H1 (cell line): ENCODE measurements at regions not wholly inside any gene's neighbourhood (a gene's known extent, or its start where the extent isn't known, plus 50 kb on each side); places are given as distances from the start of the nearest gene placed in this dataset.

Experiments
- CTCF ChIA-PET: fragments of 300-600 bp; sonication (Branson Sonifier 250); formaldehyde crosslinking; loops from one replicate; lab custom pipeline; 2021; ENCODE audit not compliant: partially characterized antibody; lab: Charles Lee
- POLR2A ChIA-PET: fragments of 300-600 bp; sonication (Branson Sonifier 250); formaldehyde crosslinking; loops from one replicate; lab custom pipeline; 2021; ENCODE audit warnings: inconsistent platforms; ENCODE audit not compliant: partially characterized antibody; lab: Charles Lee
- DNase-seq, 2 experiments: peaks; one replicate each; pipeline versions ENCODE4 v3.0.0 to v3.0.0-alpha.2; 2010 to 2022; ENCODE audit warnings: low spot score in 2 of 2, low read depth in 1 of 2, mixed read lengths in 1 of 2
- FAIRE-seq: peaks from 2 replicates; lab custom pipeline; 2011; peaks lifted over from hg19 to GRCh38; lab: Jason Lieb, UNC
- H2AFZ ChIP-seq: 2 replicates; pipeline ENCODE4 v1.8.1; 2012; ENCODE audit warnings: low read length, inconsistent platforms
- H2AK5ac ChIP-seq: 2 replicates; pipeline ENCODE4 v1.6.1; 2013; ENCODE audit warnings: low read depth, low read length
- H2BK120ac ChIP-seq: replicated peaks from 2 replicates; pipeline ENCODE3; 2013; ENCODE audit warnings: low read depth, low read length, inconsistent platforms
- H2BK12ac ChIP-seq: 2 replicates; pipeline ENCODE4 v1.6.1; 2013; ENCODE audit warnings: low read depth, low read length
- H2BK15ac ChIP-seq: 2 replicates; pipeline ENCODE4 v1.6.1; 2013; ENCODE audit warnings: low read length
- H2BK20ac ChIP-seq: 2 replicates; pipeline ENCODE4 v1.6.1; 2013; ENCODE audit warnings: low read length
- H2BK5ac ChIP-seq: 2 replicates; pipeline ENCODE4 v1.6.1; 2013; ENCODE audit warnings: low read depth, low read length
- H3K14ac ChIP-seq: 2 replicates; pipeline ENCODE4 v1.6.1; 2013; ENCODE audit warnings: inconsistent platforms; ENCODE audit not compliant: insufficient read length
- H3K18ac ChIP-seq: 2 replicates; pipeline ENCODE4 v1.6.1; 2013; ENCODE audit warnings: low read length; ENCODE audit errors: extremely low read depth
- H3K23ac ChIP-seq: 2 replicates; pipeline ENCODE4 v1.6.1; 2013; ENCODE audit warnings: inconsistent platforms; ENCODE audit not compliant: insufficient read length
- H3K23me2 ChIP-seq: 2 replicates; pipeline ENCODE4 v1.6.1; 2013; ENCODE audit warnings: low read depth, low read length
- H3K27ac ChIP-seq: 2 replicates; pipeline ENCODE4 v1.6.1; 2011; ENCODE audit warnings: low read depth, low read length, inconsistent platforms
- H3K27me3 ChIP-seq, 4 experiments: replicated peaks in 1 of 4; 1 replicate in 1 of 4; 2 replicates in 3 of 4; pipeline versions ENCODE4 v1.6.1 to v1.8.1; 2011 to 2013; ENCODE audit warnings: low read length in 3 of 4, mild to moderate bottlenecking in 3 of 4, inconsistent platforms in 2 of 4, mixed read lengths in 2 of 4, moderate library complexity in 1 of 4; ENCODE audit not compliant: control insufficient read depth in 3 of 4, insufficient read depth in 3 of 4; ENCODE audit errors: extremely low read depth in 1 of 4
- H3K36me3 ChIP-seq, 4 experiments: 2 replicates each; pipeline versions ENCODE4 v1.6.1 to v1.8.1; 2011 to 2013; ENCODE audit warnings: mild to moderate bottlenecking in 4 of 4, low read length in 3 of 4, moderate library complexity in 2 of 4, control low read depth in 1 of 4, inconsistent platforms in 1 of 4; ENCODE audit not compliant: insufficient read depth in 4 of 4, control insufficient read depth in 2 of 4
- H3K4ac ChIP-seq: replicated peaks from 2 replicates; pipeline ENCODE3; 2013; ENCODE audit warnings: low read length, low read depth, mixed read lengths, inconsistent platforms; ENCODE audit not compliant: insufficient read length
- H3K4me1 ChIP-seq, 4 experiments: replicated peaks in 1 of 4; 1 replicate in 1 of 4; 2 replicates in 3 of 4; pipeline versions ENCODE4 v1.6.1 to v1.8.1; 2011 to 2013; ENCODE audit warnings: low read length in 3 of 4, inconsistent platforms in 2 of 4, mixed read lengths in 1 of 4; ENCODE audit not compliant: insufficient read depth in 4 of 4, control insufficient read depth in 3 of 4
- H3K4me2 ChIP-seq, 2 experiments: 2 replicates each; pipeline versions ENCODE4 v1.6.1 to v1.8.1; 2011 to 2013; ENCODE audit warnings: low read depth in 2 of 2, low read length in 2 of 2, control low read depth in 1 of 2, inconsistent platforms in 1 of 2, mild to moderate bottlenecking in 1 of 2; ENCODE audit not compliant: insufficient read depth in 1 of 2
- H3K4me3 ChIP-seq, 4 experiments: fragments of 200-600, 300-600 bp in 1 of 4; sonication (generic), shearing (Covaris generic), sonication (Bioruptor Twin) in 1 of 4; 2 replicates each; pipeline versions ENCODE4 v1.5.1 to v1.8.1; 2011 to 2016; ENCODE audit warnings: low read length in 4 of 4, low read depth in 3 of 4, control low read depth in 2 of 4, inconsistent platforms in 2 of 4, mild to moderate bottlenecking in 2 of 4, mixed read lengths in 1 of 4, moderate library complexity in 1 of 4; ENCODE audit not compliant: insufficient read depth in 2 of 4; ENCODE audit errors: extremely low read depth in 1 of 4
- H3K56ac ChIP-seq: replicated peaks from 2 replicates; pipeline ENCODE3; 2013; ENCODE audit warnings: low read depth, mild to moderate bottlenecking, mixed read lengths, low read length, inconsistent platforms; ENCODE audit not compliant: insufficient read length
- H3K79me1 ChIP-seq: 2 replicates; pipeline ENCODE4 v1.6.1; 2013; ENCODE audit warnings: low read depth, low read length, control low read depth
- H3K79me2 ChIP-seq, 2 experiments: 2 replicates each; pipeline versions ENCODE4 v1.6.1 to v1.8.1; 2012 to 2013; ENCODE audit warnings: low read length in 2 of 2, mild to moderate bottlenecking in 2 of 2, inconsistent platforms in 1 of 2; ENCODE audit not compliant: insufficient read depth in 2 of 2, control insufficient read depth in 1 of 2
- H3K9ac ChIP-seq, 4 experiments: replicated peaks in 1 of 4; 1 replicate in 1 of 4; 2 replicates in 3 of 4; pipeline versions ENCODE4 v1.6.1 to v1.8.1; 2011 to 2013; ENCODE audit warnings: low read depth in 3 of 4, low read length in 3 of 4, control low read depth in 2 of 4, mild to moderate bottlenecking in 2 of 4, moderate library complexity in 2 of 4, inconsistent platforms in 1 of 4; ENCODE audit errors: extremely low read depth in 1 of 4
- H3K9me3 ChIP-seq, 2 experiments: 2 replicates each; pipeline versions ENCODE4 v1.6.1 to v1.8.1; 2012 to 2013; ENCODE audit warnings: mild to moderate bottlenecking in 2 of 2, moderate library complexity in 2 of 2, control low read depth in 1 of 2, inconsistent platforms in 1 of 2, low read depth in 1 of 2, low read length in 1 of 2, mixed read lengths in 1 of 2; ENCODE audit not compliant: insufficient read depth in 2 of 2
- H4K20me1 ChIP-seq, 2 experiments: replicated peaks in 1 of 2; 2 replicates each; pipeline versions ENCODE3 to v1.8.1; 2011 to 2013; ENCODE audit warnings: inconsistent platforms in 2 of 2, low read length in 2 of 2, mild to moderate bottlenecking in 1 of 2; ENCODE audit not compliant: insufficient read depth in 2 of 2, control insufficient read depth in 1 of 2
- H4K5ac ChIP-seq: 2 replicates; pipeline ENCODE4 v1.6.1; 2013; ENCODE audit warnings: low read length, low read depth, mixed read lengths, inconsistent platforms; ENCODE audit not compliant: insufficient read length
- H4K8ac ChIP-seq: 2 replicates; pipeline ENCODE4 v1.8.0; 2013; ENCODE audit warnings: mild to moderate bottlenecking, moderate library complexity, low read length, inconsistent platforms; ENCODE audit not compliant: insufficient read depth; ENCODE audit errors: extremely low read depth
- H4K91ac ChIP-seq: replicated peaks from 2 replicates; pipeline ENCODE3; 2013; ENCODE audit warnings: low read length, mixed read lengths, inconsistent platforms; ENCODE audit not compliant: insufficient read length
- CBX5 ChIP-seq: fragments of 300-800, 300-1000 bp; sonication (generic); IDR thresholded peaks from 2 replicates; pipeline ENCODE4 v1.7.1; 2016; ENCODE audit warnings: antibody characterized with exemption, low read length, low read depth
- FOSL1 ChIP-seq: IDR thresholded peaks from 2 replicates; pipeline ENCODE4 v1.6.1; 2011; ENCODE audit warnings: mild to moderate bottlenecking, low read depth, low read length, moderate library complexity; ENCODE audit not compliant: insufficient read depth
- SP2 ChIP-seq: IDR thresholded peaks from 2 replicates; pipeline ENCODE4 v1.6.1; 2012; ENCODE audit warnings: mild to moderate bottlenecking, low read length, inconsistent platforms
- SP4 ChIP-seq: IDR thresholded peaks from 2 replicates; pipeline ENCODE4 v1.6.1; 2012; ENCODE audit warnings: low read length, inconsistent platforms
- TAF7 ChIP-seq: optimal IDR thresholded peaks from 2 replicates; pipeline ENCODE3; 2011; ENCODE audit warnings: low read depth, mild to moderate bottlenecking, inconsistent platforms, low read length, moderate library complexity, borderline replicate concordance
- WGBS, 2 experiments: shearing (Covaris generic) in 1 of 2; methylation state at CpG; one replicate each; pipeline versions ENCODE4 v1.1.6 to v1.1.7; 2013 to 2015; ENCODE audit warnings: low lambda C conversion rate in 2 of 2, mixed read lengths in 2 of 2, inconsistent platforms in 1 of 2, low coverage in 1 of 2, missing lambda C conversion rate in 1 of 2; ENCODE audit not compliant: insufficient replicate concordance in 2 of 2, insufficient coverage in 1 of 2, insufficient read length in 1 of 2; ENCODE audit errors: extremely low coverage in 1 of 2, missing lambda C conversion rate in 1 of 2; 5-methylcytosine and 5-hydroxymethylcytosine counted together

- H2BK15ac ChIP-seq, result no peak overlapping the region
- H2AFZ ChIP-seq, result no peak overlapping the region
- no peak overlapping the region for H4K5ac ChIP-seq
- no peak overlapping the region for H3K23ac ChIP-seq
- H2BK120ac ChIP-seq, result no peak overlapping the region
- no peak overlapping the region for H3K27ac ChIP-seq
- H3K4me3 ChIP-seq, result no peak overlapping the region
- no peak overlapping the region for H3K4ac ChIP-seq
- H2BK12ac ChIP-seq, result no peak overlapping the region
- no peaks in the 10 kb centered on the region for H3K9me3 ChIP-seq
- no peak overlapping the region for H4K8ac ChIP-seq
- no peak for FAIRE-seq
- no peak overlapping the region for H3K14ac ChIP-seq
- ChIA-PET POLR2A (no interaction called here), CTCF (interaction anchor here (0.8 kb wide), 1 partner anchor 58 kb away, joined by 3 read pairs; no protein-coding TSS in a partner anchor)
- H3K9ac ChIP-seq, result no peak overlapping the region
- H3K79me1 ChIP-seq, result no peaks in the 10 kb centered on the region
- H3K23me2 ChIP-seq, result no peaks in the 10 kb centered on the region
- no peak overlapping the region for H3K18ac ChIP-seq
- H3K79me2 ChIP-seq, result no peaks in the 10 kb centered on the region
- no peak overlapping the region for H3K4me2 ChIP-seq
- no peaks in the 10 kb centered on the region for H3K4me1 ChIP-seq
- no peak overlapping the region for H3K56ac ChIP-seq
- H4K91ac ChIP-seq, result no peak overlapping the region
- no peak overlapping the region for H2AK5ac ChIP-seq
- H2BK5ac ChIP-seq, result no peak overlapping the region
- no peak for DNase-seq
- no peaks in the 10 kb centered on the region for H3K27me3 ChIP-seq
- 90 to 100% methylated on average over 1 to 2 of the region's 2 CpGs for whole genome bisulfite sequencing, 2 experiments
- no peak overlapping the region for H2BK20ac ChIP-seq
- no peaks in the 10 kb centered on the region for H4K20me1 ChIP-seq
- no peaks in the 10 kb centered on the region for H3K36me3 ChIP-seq
- TF ChIP-seq SP4 (no peak), CBX5 (no peak), FOSL1 (no peak), TAF7 (no peak), SP2 (no peak)
Observed at GRCh38 chr10:57715233-57715632, 552.5 kb downstream of the IPMK start.
